ENCODE measurements at regions not wholly inside any gene's neighbourhood (a gene's known extent, or its start where the extent isn't known, plus 50 kb on each side); places are given as distances from the start of the nearest gene placed in this dataset.

DNA sequence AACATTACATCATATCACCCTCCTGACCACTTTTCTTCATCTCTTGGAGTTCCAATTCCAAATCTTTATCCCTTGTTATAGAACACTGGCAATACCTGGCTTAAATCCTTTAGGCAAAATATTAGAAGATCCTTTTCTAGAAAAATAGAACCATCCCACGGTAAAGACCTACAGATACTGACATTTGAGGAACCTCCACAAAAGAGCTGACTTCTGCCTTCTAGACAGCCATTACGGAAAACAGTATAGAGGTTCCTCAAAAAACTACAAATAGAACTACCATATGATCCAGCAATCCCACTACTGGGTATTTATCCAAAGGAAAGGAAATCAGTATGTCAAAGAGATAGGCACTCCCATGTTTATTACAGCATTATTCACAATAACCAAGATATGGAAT, 241.7 kb upstream of the AMIGO2 start:
- TF ChIP-seq, protein P1, sequence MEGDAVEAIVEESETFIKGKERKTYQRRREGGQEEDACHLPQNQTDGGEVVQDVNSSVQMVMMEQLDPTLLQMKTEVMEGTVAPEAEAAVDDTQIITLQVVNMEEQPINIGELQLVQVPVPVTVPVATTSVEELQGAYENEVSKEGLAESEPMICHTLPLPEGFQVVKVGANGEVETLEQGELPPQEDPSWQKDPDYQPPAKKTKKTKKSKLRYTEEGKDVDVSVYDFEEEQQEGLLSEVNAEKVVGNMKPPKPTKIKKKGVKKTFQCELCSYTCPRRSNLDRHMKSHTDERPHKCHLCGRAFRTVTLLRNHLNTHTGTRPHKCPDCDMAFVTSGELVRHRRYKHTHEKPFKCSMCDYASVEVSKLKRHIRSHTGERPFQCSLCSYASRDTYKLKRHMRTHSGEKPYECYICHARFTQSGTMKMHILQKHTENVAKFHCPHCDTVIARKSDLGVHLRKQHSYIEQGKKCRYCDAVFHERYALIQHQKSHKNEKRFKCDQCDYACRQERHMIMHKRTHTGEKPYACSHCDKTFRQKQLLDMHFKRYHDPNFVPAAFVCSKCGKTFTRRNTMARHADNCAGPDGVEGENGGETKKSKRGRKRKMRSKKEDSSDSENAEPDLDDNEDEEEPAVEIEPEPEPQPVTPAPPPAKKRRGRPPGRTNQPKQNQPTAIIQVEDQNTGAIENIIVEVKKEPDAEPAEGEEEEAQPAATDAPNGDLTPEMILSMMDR (conservative IDR thresholded peaks at IDR 0.05) = no peak

DNA sequence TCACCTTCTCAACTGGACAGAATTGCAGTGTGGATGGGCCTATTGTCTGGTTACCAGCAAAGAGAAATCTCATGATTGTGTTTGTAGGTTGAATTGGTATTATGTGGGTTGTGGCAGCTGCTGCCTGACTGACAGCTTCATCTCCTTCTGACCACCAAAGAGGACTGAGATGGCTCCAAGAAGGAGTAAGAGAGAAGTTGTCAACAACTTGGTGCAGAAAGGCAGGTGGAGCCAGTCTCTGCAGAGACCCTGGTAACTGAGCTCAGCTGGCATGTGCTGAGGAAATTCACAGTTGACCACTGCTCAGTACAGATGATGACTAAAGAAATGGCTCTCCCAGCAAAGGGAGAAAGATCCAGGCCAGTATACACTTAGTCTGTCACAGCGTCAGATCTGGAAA, 240.0 kb upstream of the AMIGO2 start:
- Histone ChIP-seq H3K27ac (ENCODE audit: low read depth, low read length) (no peak overlapping the region), H3K9me3 (ENCODE audit: control insufficient read depth, low read length) (no peaks in the 10 kb centered on the region), H3K9ac (ENCODE audit: extremely low read depth, low read length, poor library complexity, severe bottlenecking) (no peak overlapping the region), H3K4me3 (ENCODE audit: low read length) (no peak overlapping the region), H3K27me3 (ENCODE audit: control insufficient read depth, insufficient read depth, low read length, poor library complexity, severe bottlenecking) (no peaks in the 10 kb centered on the region), H3K4me1 (ENCODE audit: control insufficient read depth, insufficient read depth, low read length) (no peaks in the 10 kb centered on the region), H3K36me3 (ENCODE audit: control insufficient read depth, insufficient read depth, low read length) (no peaks in the 10 kb centered on the region)
- Mint-ChIP-seq H3K36me3 (ENCODE audit: low read depth) (no peaks in the 10 kb centered on the region), H3K4me1 (no peaks in the 10 kb centered on the region), H3K27me3 (ENCODE audit: insufficient read depth) (no peaks in the 10 kb centered on the region), H3K27ac (no peak overlapping the region), H3K9me3 (no peaks in the 10 kb centered on the region), H3K4me3 (no peak overlapping the region)
- 91 to 100% methylated on average over 1 of the region's 1 CpG for WGBS, 2 experiments (ENCODE audit: insufficient coverage in 1 of 2, insufficient read length in 1 of 2)
- TF ChIP-seq, protein P1 (conservative IDR thresholded peaks at IDR 0.05) = no peak
- no peak for DNase-seq

More for the DNA sequence above, 241.7 kb upstream of the AMIGO2 start:
- Histone ChIP-seq H3K4me1 (ENCODE audit: control insufficient read depth, insufficient read depth, low read length) (no peaks in the 10 kb centered on the region), H3K27ac (ENCODE audit: low read depth, low read length) (no peak overlapping the region), H3K9me3 (ENCODE audit: control insufficient read depth, low read length) (no peaks in the 10 kb centered on the region), H3K4me3 (ENCODE audit: low read length) (no peak overlapping the region), H3K36me3 (ENCODE audit: control insufficient read depth, insufficient read depth, low read length) (no peaks in the 10 kb centered on the region), H3K9ac (ENCODE audit: extremely low read depth, low read length, poor library complexity, severe bottlenecking) (no peak overlapping the region), H3K27me3 (ENCODE audit: control insufficient read depth, insufficient read depth, low read length, poor library complexity, severe bottlenecking) (no peaks in the 10 kb centered on the region)
- 21% methylated on average over 2 of the region's 2 CpGs; no CpG with 5 or more reads in 1 of the 2 experiments for WGBS, 2 experiments (ENCODE audit: insufficient coverage in 1 of 2, insufficient read length in 1 of 2)
- no peak overlapping the region for H3K4me3 Mint-ChIP-seq
- DNase-seq = no peak
- no peaks in the 10 kb centered on the region for H3K27me3 Mint-ChIP-seq (ENCODE audit: insufficient read depth)
- H3K36me3 Mint-ChIP-seq (ENCODE audit: low read depth) = no peaks in the 10 kb centered on the region
- no peaks in the 10 kb centered on the region for H3K4me1 Mint-ChIP-seq
- no peak overlapping the region for H3K27ac Mint-ChIP-seq
- H3K9me3 Mint-ChIP-seq = no peaks in the 10 kb centered on the region

DNA sequence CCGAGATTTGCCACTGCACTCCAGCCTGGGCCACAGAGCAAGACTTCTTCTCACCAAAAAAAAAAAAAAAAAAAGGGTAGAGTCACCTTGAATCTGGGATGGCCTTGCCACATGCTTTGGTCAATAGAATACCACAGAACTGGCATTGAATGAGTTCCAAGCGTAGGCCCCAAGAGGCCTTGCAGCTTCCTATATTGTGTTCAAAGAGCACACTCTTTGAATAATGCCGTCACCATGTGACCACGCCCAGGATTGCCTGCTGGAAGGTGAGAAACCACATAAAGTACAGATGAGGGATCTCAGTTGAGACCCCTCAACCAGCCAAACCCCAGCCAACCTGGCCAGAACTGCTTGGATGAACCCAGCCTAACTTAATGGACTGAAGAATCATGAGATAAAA, 239.2 kb upstream of the AMIGO2 start:
- Histone ChIP-seq H3K9ac (ENCODE audit: extremely low read depth, low read length, poor library complexity, severe bottlenecking) (no peak overlapping the region), H3K36me3 (ENCODE audit: control insufficient read depth, insufficient read depth, low read length) (no peaks in the 10 kb centered on the region), H3K4me3 (ENCODE audit: low read length) (no peak overlapping the region), H3K27ac (ENCODE audit: low read depth, low read length) (no peak overlapping the region), H3K9me3 (ENCODE audit: control insufficient read depth, low read length) (no peaks in the 10 kb centered on the region), H3K4me1 (ENCODE audit: control insufficient read depth, insufficient read depth, low read length) (no peaks in the 10 kb centered on the region), H3K27me3 (ENCODE audit: control insufficient read depth, insufficient read depth, low read length, poor library complexity, severe bottlenecking) (no peaks in the 10 kb centered on the region)
- no peaks in the 10 kb centered on the region for H3K4me1 Mint-ChIP-seq
- TF ChIP-seq, protein P1 (conservative IDR thresholded peaks at IDR 0.05) = no peak
- H3K27me3 Mint-ChIP-seq (ENCODE audit: insufficient read depth) = no peaks in the 10 kb centered on the region
- H3K36me3 Mint-ChIP-seq (ENCODE audit: low read depth) = no peaks in the 10 kb centered on the region
- H3K4me3 Mint-ChIP-seq = no peak overlapping the region
- DNase-seq = no peak
- no peaks in the 10 kb centered on the region for H3K9me3 Mint-ChIP-seq
- WGBS, 2 experiments (ENCODE audit: insufficient coverage in 1 of 2, insufficient read length in 1 of 2) = 96% methylated on average over 3 to 4 of the region's 4 CpGs
- H3K27ac Mint-ChIP-seq = no peak overlapping the region

All from endodermal cell (in vitro differentiated cells).